ENCODE measurements at regions not wholly inside any gene's neighbourhood (a gene's known extent, or its start where the extent isn't known, plus 50 kb on each side); places are given as distances from the start of the nearest gene placed in this dataset.

- Histone ChIP-seq H3K4me3 (no peak overlapping the region), H3K27ac (no peak overlapping the region), H3K4me1 (no peaks in the 10 kb centered on the region), H3K27me3 (ENCODE audit: insufficient read depth in 3 of 3, low read length in 2 of 3) (no peaks in the 10 kb centered on the region), H3K36me3 (ENCODE audit: insufficient read depth in 1 of 2, low read depth in 1 of 2) (no peaks in the 10 kb centered on the region), H3K9me3 (no peaks in the 10 kb centered on the region)
- intact Hi-C loops (cut with DNase I) = no loop called here
- ATAC-seq = no peak
- WGBS, 3 donors = 76 to 83% (median 81%) methylated on average over 11 of the region's 11 CpGs
- TF ChIP-seq, protein P1, sequence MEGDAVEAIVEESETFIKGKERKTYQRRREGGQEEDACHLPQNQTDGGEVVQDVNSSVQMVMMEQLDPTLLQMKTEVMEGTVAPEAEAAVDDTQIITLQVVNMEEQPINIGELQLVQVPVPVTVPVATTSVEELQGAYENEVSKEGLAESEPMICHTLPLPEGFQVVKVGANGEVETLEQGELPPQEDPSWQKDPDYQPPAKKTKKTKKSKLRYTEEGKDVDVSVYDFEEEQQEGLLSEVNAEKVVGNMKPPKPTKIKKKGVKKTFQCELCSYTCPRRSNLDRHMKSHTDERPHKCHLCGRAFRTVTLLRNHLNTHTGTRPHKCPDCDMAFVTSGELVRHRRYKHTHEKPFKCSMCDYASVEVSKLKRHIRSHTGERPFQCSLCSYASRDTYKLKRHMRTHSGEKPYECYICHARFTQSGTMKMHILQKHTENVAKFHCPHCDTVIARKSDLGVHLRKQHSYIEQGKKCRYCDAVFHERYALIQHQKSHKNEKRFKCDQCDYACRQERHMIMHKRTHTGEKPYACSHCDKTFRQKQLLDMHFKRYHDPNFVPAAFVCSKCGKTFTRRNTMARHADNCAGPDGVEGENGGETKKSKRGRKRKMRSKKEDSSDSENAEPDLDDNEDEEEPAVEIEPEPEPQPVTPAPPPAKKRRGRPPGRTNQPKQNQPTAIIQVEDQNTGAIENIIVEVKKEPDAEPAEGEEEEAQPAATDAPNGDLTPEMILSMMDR (IDR thresholded peaks at IDR 0.05) = no peak
- DNase-seq = no peak
These were observed 1294.1 kb downstream of the NSUN3 start for GRCh38 chr3:95356764-95357501.

- ATAC-seq = no peak
- no peaks in the 10 kb centered on the region for H3K36me3 ChIP-seq (ENCODE audit: insufficient read depth in 1 of 2, low read depth in 1 of 2)
- intact Hi-C loops (cut with DNase I) = no loop called here
- H3K4me3 ChIP-seq = no peak overlapping the region
- no peak for DNase-seq
- H3K27me3 ChIP-seq (ENCODE audit: insufficient read depth in 3 of 3, low read length in 2 of 3) = no peaks in the 10 kb centered on the region
- no peaks in the 10 kb centered on the region for H3K9me3 ChIP-seq
- no peak overlapping the region for H3K27ac ChIP-seq
- H3K4me1 ChIP-seq = no peaks in the 10 kb centered on the region
- TF ChIP-seq, protein P1 (IDR thresholded peaks at IDR 0.05) = no peak
- 59 to 73% (median 70%) methylated on average over 6 of the region's 6 CpGs for WGBS, 3 donors
These were observed 1324.6 kb downstream of the NSUN3 start for GRCh38 chr3:95387242-95388021.

DNA sequence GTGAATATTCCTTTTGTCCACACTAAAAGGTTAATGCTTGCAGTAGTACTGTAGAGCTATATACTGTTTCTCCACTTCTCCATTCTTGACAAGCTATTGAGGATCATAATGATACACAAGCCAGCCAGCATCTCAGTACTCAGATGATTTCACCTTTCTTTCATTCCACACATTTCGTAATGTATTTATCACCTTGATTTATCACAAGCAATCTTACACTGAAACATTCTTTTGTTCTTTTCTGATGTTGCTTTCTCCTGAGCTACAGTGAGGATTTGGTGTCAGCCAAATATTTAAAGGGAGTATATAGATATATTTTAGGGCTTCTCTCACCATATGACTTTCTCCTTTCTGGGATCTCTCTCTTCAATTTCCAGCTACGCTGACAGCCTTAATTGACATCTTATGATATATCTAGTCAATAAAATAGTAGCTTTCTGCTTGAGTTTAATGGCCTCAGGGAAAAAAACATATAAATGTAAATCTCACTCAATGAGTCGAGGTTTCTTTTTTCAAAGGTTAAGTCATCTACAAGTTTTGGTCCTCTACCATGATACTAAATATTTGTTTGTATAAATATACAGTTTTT is 1327.0 kb downstream of the NSUN3 start:
- Histone ChIP-seq H3K27me3 (ENCODE audit: insufficient read depth in 3 of 3, low read length in 2 of 3) (no peaks in the 10 kb centered on the region), H3K4me3 (no peak overlapping the region), H3K27ac (no peak overlapping the region), H3K36me3 (ENCODE audit: insufficient read depth in 1 of 2, low read depth in 1 of 2) (no peaks in the 10 kb centered on the region), H3K4me1 (no peaks in the 10 kb centered on the region), H3K9me3 (no peaks in the 10 kb centered on the region)
- 63 to 68% (median 65%) methylated on average over 3 of the region's 3 CpGs for WGBS, 3 donors
- no peak for ATAC-seq
- no peak for DNase-seq
- TF ChIP-seq, protein P1 (IDR thresholded peaks at IDR 0.05) = no peak
- intact Hi-C loops (cut with DNase I) = no loop called here

- intact Hi-C loops (cut with DNase I) = no loop called here
- Histone ChIP-seq H3K9me3 (no peaks in the 10 kb centered on the region), H3K4me1 (no peaks in the 10 kb centered on the region), H3K27ac (no peak overlapping the region), H3K27me3 (ENCODE audit: insufficient read depth in 3 of 3, low read length in 2 of 3) (no peaks in the 10 kb centered on the region), H3K4me3 (no peak overlapping the region), H3K36me3 (ENCODE audit: insufficient read depth in 1 of 2, low read depth in 1 of 2) (no peaks in the 10 kb centered on the region)
- WGBS, 3 donors = 77 to 79% (median 78%) methylated on average over 2 of the region's 2 CpGs
- TF ChIP-seq, protein P1 (IDR thresholded peaks at IDR 0.05) = no peak
- no peak for ATAC-seq
- DNase-seq = no peak
These were observed 1331.4 kb downstream of the NSUN3 start for GRCh38 chr3:95394286-95394685.
